ENCODE measurements at regions not wholly inside any gene's neighbourhood (a gene's known extent, or its start where the extent isn't known, plus 50 kb on each side); places are given as distances from the start of the nearest gene placed in this dataset.

DNA sequence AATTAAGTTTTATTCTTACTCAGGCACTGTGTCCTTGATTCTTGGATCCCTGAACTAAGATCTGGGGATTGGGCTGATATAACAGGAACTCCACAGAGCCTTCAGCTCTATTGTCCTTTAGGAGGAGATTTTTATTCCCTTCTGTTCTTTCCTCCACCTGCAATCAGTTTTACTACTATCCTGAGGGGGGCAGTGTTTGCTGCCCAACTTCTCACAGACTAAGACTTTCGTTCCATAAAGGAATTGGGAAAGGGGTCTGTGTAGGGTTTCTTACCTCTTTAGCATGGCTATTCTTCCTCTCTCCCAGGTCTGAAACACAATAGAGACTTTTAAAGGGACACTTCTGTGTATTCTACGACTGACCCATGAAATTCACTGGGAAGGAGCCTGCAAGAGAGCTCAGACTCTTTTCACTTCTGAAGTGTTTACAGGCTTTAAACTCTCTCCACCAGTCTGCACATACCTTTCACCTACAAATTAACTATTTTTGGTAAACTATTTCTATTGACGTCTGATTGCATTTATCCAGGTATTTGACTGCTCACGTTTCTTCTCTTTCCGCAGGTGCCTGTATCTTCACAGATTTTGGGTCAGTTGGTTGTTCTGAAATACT lies 103.3 kb upstream of the DEPDC1 start:
- no peak for TF ChIP-seq SUZ12 (IDR thresholded peaks at IDR 0.05)
- no peak for TF ChIP-seq CTBP1 (IDR thresholded peaks at IDR 0.05; ENCODE audit: borderline replicate concordance)
- no peak for TF ChIP-seq ZNF384 (IDR thresholded peaks at IDR 0.05)
- no peak for TF ChIP-seq FOXK2 (IDR thresholded peaks at IDR 0.05)
- no peak for TF ChIP-seq HDGF (IDR thresholded peaks at IDR 0.05; ENCODE audit: borderline replicate concordance)
- no peak for TF ChIP-seq SP1 (IDR thresholded peaks at IDR 0.05)
- TF ChIP-seq FOXA1 (IDR thresholded peaks at IDR 0.05): no peak
- TF ChIP-seq TARDBP (IDR thresholded peaks at IDR 0.05): no peak
- TF ChIP-seq, protein P1, sequence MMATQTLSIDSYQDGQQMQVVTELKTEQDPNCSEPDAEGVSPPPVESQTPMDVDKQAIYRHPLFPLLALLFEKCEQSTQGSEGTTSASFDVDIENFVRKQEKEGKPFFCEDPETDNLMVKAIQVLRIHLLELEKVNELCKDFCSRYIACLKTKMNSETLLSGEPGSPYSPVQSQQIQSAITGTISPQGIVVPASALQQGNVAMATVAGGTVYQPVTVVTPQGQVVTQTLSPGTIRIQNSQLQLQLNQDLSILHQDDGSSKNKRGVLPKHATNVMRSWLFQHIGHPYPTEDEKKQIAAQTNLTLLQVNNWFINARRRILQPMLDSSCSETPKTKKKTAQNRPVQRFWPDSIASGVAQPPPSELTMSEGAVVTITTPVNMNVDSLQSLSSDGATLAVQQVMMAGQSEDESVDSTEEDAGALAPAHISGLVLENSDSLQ (IDR thresholded peaks at IDR 0.05): no peak

Data from HEK293T (cell line).